ENCODE measurements at regions not wholly inside any gene's neighbourhood (a gene's known extent, or its start where the extent isn't known, plus 50 kb on each side); places are given as distances from the start of the nearest gene placed in this dataset.
A peak's percentile ranks its signal among the peaks of the same experiment; 100 is the strongest.

DNA sequence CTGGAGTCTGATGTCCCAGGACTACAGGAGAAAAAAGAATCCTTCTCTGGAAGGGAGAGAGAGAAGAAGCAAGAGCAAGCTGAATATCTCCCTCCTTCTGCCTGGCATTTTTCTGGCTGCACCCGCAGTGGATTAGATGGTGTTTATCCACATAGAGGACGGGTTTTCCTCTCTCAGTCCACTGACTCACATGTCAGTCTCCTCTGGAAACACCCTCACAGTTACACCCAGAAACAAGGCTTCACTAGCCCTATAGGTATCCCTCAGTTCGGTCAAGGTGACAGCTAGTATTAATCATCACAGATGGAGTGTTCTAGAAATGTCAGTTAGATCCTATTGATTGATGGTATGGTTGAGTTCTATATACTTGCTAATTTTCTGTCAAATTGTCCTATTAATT lies 87.9 kb downstream of the RHOU start:
- 100% methylated on average over 2 of the region's 3 CpGs for WGBS (ENCODE audit: insufficient coverage)
- Mint-ChIP-seq H3K36me3 (peaks cover 7% of the 10 kb centered on the region), H3K27me3 (ENCODE audit: low read depth in 2 of 2) (peaks cover 8 to 47% of the 10 kb centered on the region in 2 donors), H3K4me3 (no peak overlapping the region), H3K27ac (no peak overlapping the region), H3K9me3 (no peaks in the 10 kb centered on the region), H3K4me1 (peaks cover 10 to 12% of the 10 kb centered on the region in 2 donors)
- TF ChIP-seq, protein P1, sequence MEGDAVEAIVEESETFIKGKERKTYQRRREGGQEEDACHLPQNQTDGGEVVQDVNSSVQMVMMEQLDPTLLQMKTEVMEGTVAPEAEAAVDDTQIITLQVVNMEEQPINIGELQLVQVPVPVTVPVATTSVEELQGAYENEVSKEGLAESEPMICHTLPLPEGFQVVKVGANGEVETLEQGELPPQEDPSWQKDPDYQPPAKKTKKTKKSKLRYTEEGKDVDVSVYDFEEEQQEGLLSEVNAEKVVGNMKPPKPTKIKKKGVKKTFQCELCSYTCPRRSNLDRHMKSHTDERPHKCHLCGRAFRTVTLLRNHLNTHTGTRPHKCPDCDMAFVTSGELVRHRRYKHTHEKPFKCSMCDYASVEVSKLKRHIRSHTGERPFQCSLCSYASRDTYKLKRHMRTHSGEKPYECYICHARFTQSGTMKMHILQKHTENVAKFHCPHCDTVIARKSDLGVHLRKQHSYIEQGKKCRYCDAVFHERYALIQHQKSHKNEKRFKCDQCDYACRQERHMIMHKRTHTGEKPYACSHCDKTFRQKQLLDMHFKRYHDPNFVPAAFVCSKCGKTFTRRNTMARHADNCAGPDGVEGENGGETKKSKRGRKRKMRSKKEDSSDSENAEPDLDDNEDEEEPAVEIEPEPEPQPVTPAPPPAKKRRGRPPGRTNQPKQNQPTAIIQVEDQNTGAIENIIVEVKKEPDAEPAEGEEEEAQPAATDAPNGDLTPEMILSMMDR (IDR thresholded peaks at IDR 0.05) = no peak
- Histone ChIP-seq H3K9me3 (ENCODE audit: control insufficient read depth, insufficient read depth, low read length) (no peaks in the 10 kb centered on the region), H3K27me3 (ENCODE audit: control insufficient read depth, insufficient read depth, low read length) (peaks cover 4% of the 10 kb centered on the region), H3K36me3 (ENCODE audit: control insufficient read depth, insufficient read depth, low read length) (no peaks in the 10 kb centered on the region), H3K4me3 (ENCODE audit: low read length) (no peak overlapping the region), H3K27ac (ENCODE audit: low read length) (no peak overlapping the region), H3K4me1 (ENCODE audit: control insufficient read depth, insufficient read depth, low read length) (peaks cover 6% of the 10 kb centered on the region)
- intact Hi-C loops (cut with micrococcal nuclease) = loop anchor here (10.0 kb wide), 1 partner anchor 58 kb away; no protein-coding TSS in a partner anchor
- ATAC-seq (no peak), DNase-seq (no peak)

DNA sequence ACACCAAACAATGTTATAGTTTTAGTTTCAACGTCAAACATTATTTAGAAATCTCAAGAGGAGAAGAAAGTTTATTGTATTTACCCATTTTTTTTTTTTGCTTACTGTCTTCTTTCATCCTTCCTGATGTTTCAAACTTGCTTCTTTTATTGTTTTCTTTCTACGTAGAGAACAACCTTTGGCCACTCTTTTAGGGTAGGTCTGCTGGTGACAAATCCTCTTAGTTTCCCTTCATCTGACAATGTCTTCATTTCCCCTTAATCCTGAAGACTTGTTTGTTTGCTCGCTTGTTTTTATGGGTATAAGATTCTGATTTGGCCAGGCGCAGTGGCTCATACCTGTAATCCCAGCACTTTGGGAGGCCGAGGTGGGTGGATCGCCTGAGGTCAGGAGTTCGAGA lies 89.1 kb downstream of the RHOU start:
- H3K36me3 ChIP-seq (ENCODE audit: control insufficient read depth, insufficient read depth, low read length) = no peaks in the 10 kb centered on the region
- peaks cover 10 to 12% of the 10 kb centered on the region in 2 donors for H3K4me1 Mint-ChIP-seq
- peaks cover 6% of the 10 kb centered on the region for H3K27me3 ChIP-seq (ENCODE audit: control insufficient read depth, insufficient read depth, low read length)
- no peaks in the 10 kb centered on the region for H3K9me3 Mint-ChIP-seq
- DNase-seq = no peak
- peaks cover 8 to 45% of the 10 kb centered on the region in 2 donors for H3K27me3 Mint-ChIP-seq (ENCODE audit: low read depth in 2 of 2)
- intact Hi-C loops (cut with micrococcal nuclease) = loop anchor here (10.0 kb wide), 1 partner anchor 60 kb away; no protein-coding TSS in a partner anchor
- TF ChIP-seq, protein P1 (IDR thresholded peaks at IDR 0.05) = no peak
- no peak overlapping the region for H3K27ac Mint-ChIP-seq
- H3K27ac ChIP-seq (ENCODE audit: low read length) = no peak overlapping the region
- 92% methylated on average over 6 of the region's 7 CpGs for WGBS (ENCODE audit: insufficient coverage)
- H3K9me3 ChIP-seq (ENCODE audit: control insufficient read depth, insufficient read depth, low read length) = no peaks in the 10 kb centered on the region
- ATAC-seq = no peak
- H3K4me1 ChIP-seq (ENCODE audit: control insufficient read depth, insufficient read depth, low read length) = peaks cover 6% of the 10 kb centered on the region
- no peak overlapping the region for H3K4me3 ChIP-seq (ENCODE audit: low read length)
- H3K4me3 Mint-ChIP-seq = no peak overlapping the region
- peaks cover 7% of the 10 kb centered on the region for H3K36me3 Mint-ChIP-seq

DNA sequence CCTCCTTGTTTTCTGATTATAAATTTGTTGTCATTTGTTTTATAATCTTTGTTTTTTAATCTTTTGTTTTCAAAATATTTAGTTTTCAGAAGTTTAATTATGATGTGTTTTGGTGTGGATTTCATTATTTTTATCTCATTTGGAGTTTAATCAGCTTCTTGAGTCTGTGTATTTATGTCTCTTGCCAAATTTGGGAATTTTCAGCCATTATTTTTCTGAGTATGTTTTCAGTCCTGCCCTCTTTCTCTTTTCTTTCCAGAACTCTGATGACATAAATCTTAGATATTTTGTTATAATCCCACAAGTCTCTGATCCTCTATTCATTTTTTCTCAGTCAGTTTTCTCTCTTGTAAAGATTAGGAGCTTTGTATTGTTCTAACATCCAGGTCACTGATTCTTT lies 89.8 kb downstream of the RHOU start:
- Mint-ChIP-seq H3K36me3 (peaks cover 7% of the 10 kb centered on the region), H3K27ac (no peak overlapping the region), H3K27me3 (ENCODE audit: low read depth in 2 of 2) (peaks cover 8 to 46% of the 10 kb centered on the region in 2 donors), H3K4me1 (peaks cover 10 to 12% of the 10 kb centered on the region in 2 donors), H3K9me3 (no peaks in the 10 kb centered on the region), H3K4me3 (no peak overlapping the region)
- no peak overlapping the region for H3K27ac ChIP-seq (ENCODE audit: low read length)
- ATAC-seq (no peak), DNase-seq (no peak)
- TF ChIP-seq, protein P1 (IDR thresholded peaks at IDR 0.05) = no peak
- H3K9me3 ChIP-seq (ENCODE audit: control insufficient read depth, insufficient read depth, low read length) = no peaks in the 10 kb centered on the region
- H3K4me3 ChIP-seq (ENCODE audit: low read length) = no peak overlapping the region
- intact Hi-C loops (cut with micrococcal nuclease) = loop anchor here (10.0 kb wide), 1 partner anchor 60 kb away; no protein-coding TSS in a partner anchor
- H3K27me3 ChIP-seq (ENCODE audit: control insufficient read depth, insufficient read depth, low read length) = peaks cover 6% of the 10 kb centered on the region
- H3K4me1 ChIP-seq (ENCODE audit: control insufficient read depth, insufficient read depth, low read length) = peaks cover 6% of the 10 kb centered on the region
- H3K36me3 ChIP-seq (ENCODE audit: control insufficient read depth, insufficient read depth, low read length) = no peaks in the 10 kb centered on the region

DNA sequence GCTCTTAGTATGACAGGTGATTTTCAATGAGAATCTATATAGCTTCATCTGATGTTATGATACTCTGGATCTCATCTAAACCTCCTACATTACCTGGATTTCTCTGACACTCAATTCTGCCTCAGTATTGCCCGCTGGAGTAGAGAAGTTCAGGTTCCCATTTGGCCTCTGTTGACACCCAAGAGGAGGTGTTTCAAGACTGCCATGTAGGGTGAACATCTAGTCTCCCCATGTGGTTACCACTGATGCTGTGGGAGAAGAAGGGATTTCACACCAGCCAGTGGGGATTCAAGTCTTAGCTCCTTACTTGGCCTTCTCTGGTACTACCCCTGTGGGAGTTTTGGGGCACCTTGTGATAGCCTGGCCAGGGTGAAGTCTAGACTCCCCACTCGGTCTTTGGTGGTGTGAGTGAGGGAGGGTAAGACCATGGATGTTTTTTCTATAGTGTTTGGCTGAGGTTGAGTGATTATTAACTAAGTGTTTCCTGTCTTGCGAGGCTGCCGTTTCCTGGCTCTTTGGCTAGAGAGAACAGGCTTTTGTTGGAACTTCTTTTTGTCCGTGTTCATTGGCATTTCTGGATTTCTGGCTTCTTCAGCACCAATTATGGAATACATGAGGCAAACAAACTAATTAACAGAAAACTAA lies 90.7 kb downstream of the RHOU start:
- TF ChIP-seq, protein P1 (IDR thresholded peaks at IDR 0.05) = no peak
- Mint-ChIP-seq H3K9me3 (no peaks in the 10 kb centered on the region), H3K4me1 (peaks cover 10 to 12% of the 10 kb centered on the region in 2 donors), H3K27ac (no peak overlapping the region), H3K27me3 (ENCODE audit: low read depth in 2 of 2) (peaks cover 8 to 46% of the 10 kb centered on the region in 2 donors), H3K36me3 (peaks cover 7% of the 10 kb centered on the region), H3K4me3 (no peak overlapping the region)
- peaks cover 6% of the 10 kb centered on the region for H3K27me3 ChIP-seq (ENCODE audit: control insufficient read depth, insufficient read depth, low read length)
- 22% methylated on average over 5 of the region's 5 CpGs for WGBS (ENCODE audit: insufficient coverage)
- intact Hi-C loops (cut with micrococcal nuclease) = loop anchor here (10.0 kb wide), 1 partner anchor 61 kb away; no protein-coding TSS in a partner anchor
- no peaks in the 10 kb centered on the region for H3K9me3 ChIP-seq (ENCODE audit: control insufficient read depth, insufficient read depth, low read length)
- H3K36me3 ChIP-seq (ENCODE audit: control insufficient read depth, insufficient read depth, low read length) = no peaks in the 10 kb centered on the region
- H3K4me3 ChIP-seq (ENCODE audit: low read length) = no peak overlapping the region
- DNase-seq = peak in 1 of 2 donors; percentile 16
- ATAC-seq = peak in 2 of 3 donors; percentile 44 to 64
- no peak overlapping the region for H3K27ac ChIP-seq (ENCODE audit: low read length)
- H3K4me1 ChIP-seq (ENCODE audit: control insufficient read depth, insufficient read depth, low read length) = peaks cover 10% of the 10 kb centered on the region
